ENCODE measurements at regions not wholly inside any gene's neighbourhood (a gene's known extent, or its start where the extent isn't known, plus 50 kb on each side); places are given as distances from the start of the nearest gene placed in this dataset.

DNA sequence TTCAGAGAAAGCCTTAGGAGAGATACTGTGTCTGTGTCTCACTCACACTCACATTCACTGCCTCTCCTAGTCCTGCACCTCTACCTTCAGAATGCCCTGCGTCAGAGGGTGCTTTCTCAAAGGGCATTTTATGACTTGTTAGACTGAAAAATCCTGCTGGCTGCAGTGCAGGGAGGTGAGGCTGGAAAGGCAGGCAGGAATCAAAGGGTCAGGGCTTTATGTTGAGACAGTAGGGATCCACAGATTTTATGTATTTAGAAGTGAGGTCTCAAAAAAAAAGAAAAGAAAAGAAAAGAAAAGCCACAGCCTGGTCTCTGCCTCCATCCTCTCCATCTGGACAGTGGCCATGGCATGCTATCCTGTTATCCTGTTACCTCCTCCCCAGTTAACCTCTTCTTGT lies 936.0 kb upstream of the SLC10A2 start:
- no peak overlapping the region for H2AFZ ChIP-seq
- no peaks in the 10 kb centered on the region for H3K27me3 ChIP-seq
- no peak for DNase-seq (ENCODE audit: low spot score)
- H4K20me1 ChIP-seq (ENCODE audit: insufficient read depth, poor library complexity, severe bottlenecking) = no peaks in the 10 kb centered on the region
- H3K4me2 ChIP-seq = no peak overlapping the region
- H3K4me3 ChIP-seq = no peak overlapping the region
- no peak for TF ChIP-seq EZH2phosphoT487 (IDR thresholded peaks at IDR 0.05; ENCODE audit: low read depth, severe bottlenecking, unreplicated experiment)
- TF ChIP-seq CTCF (IDR thresholded peaks at IDR 0.05; ENCODE audit: poor library complexity) = no peak
- TF ChIP-seq EZH2 (IDR thresholded peaks at IDR 0.05; ENCODE audit: borderline replicate concordance) = no peak
- H3K4me1 ChIP-seq (ENCODE audit: insufficient read depth) = no peaks in the 10 kb centered on the region
- no peaks in the 10 kb centered on the region for H3K9me3 ChIP-seq (ENCODE audit: low read depth)
- H3K9me2 ChIP-seq (replicated peaks; ENCODE audit: insufficient read depth) = no peaks in the 10 kb centered on the region
- H3K79me2 ChIP-seq = no peaks in the 10 kb centered on the region
- H3K27ac ChIP-seq = no peak overlapping the region
- H3K36me3 ChIP-seq (replicated peaks; ENCODE audit: insufficient read depth, low read depth) = no peaks in the 10 kb centered on the region
- 42% methylated on average over 1 of the region's 1 CpG for WGBS (ENCODE audit: low lambda C conversion rate, missing lambda C conversion rate)

- 72% methylated on average over 3 of the region's 3 CpGs for WGBS (ENCODE audit: low lambda C conversion rate, missing lambda C conversion rate)
- no peaks in the 10 kb centered on the region for H3K36me3 ChIP-seq (replicated peaks; ENCODE audit: insufficient read depth, low read depth)
- no peak overlapping the region for H3K4me2 ChIP-seq
- H3K9me2 ChIP-seq (replicated peaks; ENCODE audit: insufficient read depth) = no peaks in the 10 kb centered on the region
- H3K27ac ChIP-seq = no peak overlapping the region
- no peak overlapping the region for H3K4me3 ChIP-seq
- H3K9me3 ChIP-seq (ENCODE audit: low read depth) = no peaks in the 10 kb centered on the region
- no peaks in the 10 kb centered on the region for H3K27me3 ChIP-seq
- H4K20me1 ChIP-seq (ENCODE audit: insufficient read depth, poor library complexity, severe bottlenecking) = no peaks in the 10 kb centered on the region
- TF ChIP-seq EZH2phosphoT487 (IDR thresholded peaks at IDR 0.05; ENCODE audit: low read depth, severe bottlenecking, unreplicated experiment) (no peak), EZH2 (IDR thresholded peaks at IDR 0.05; ENCODE audit: borderline replicate concordance) (no peak), CTCF (IDR thresholded peaks at IDR 0.05; ENCODE audit: poor library complexity) (no peak)
- DNase-seq (ENCODE audit: low spot score) = no peak
- no peaks in the 10 kb centered on the region for H3K4me1 ChIP-seq (ENCODE audit: insufficient read depth)
- no peak overlapping the region for H2AFZ ChIP-seq
- H3K79me2 ChIP-seq = no peaks in the 10 kb centered on the region
These were observed 935.5 kb upstream of the SLC10A2 start for GRCh38 chr13:104001766-104002165.

GRCh38 chr13:103996733-103997132 lies 930.5 kb upstream of the SLC10A2 start:
- WGBS (ENCODE audit: low lambda C conversion rate, missing lambda C conversion rate) = 56% methylated on average over 4 of the region's 4 CpGs
- H3K9me2 ChIP-seq (replicated peaks; ENCODE audit: insufficient read depth) = no peaks in the 10 kb centered on the region
- no peaks in the 10 kb centered on the region for H3K27me3 ChIP-seq
- no peak overlapping the region for H3K27ac ChIP-seq
- no peaks in the 10 kb centered on the region for H3K9me3 ChIP-seq (ENCODE audit: low read depth)
- TF ChIP-seq EZH2 (IDR thresholded peaks at IDR 0.05; ENCODE audit: borderline replicate concordance) = no peak
- TF ChIP-seq EZH2phosphoT487 (IDR thresholded peaks at IDR 0.05; ENCODE audit: low read depth, severe bottlenecking, unreplicated experiment) = no peak
- no peak for TF ChIP-seq CTCF (IDR thresholded peaks at IDR 0.05; ENCODE audit: poor library complexity)
- no peaks in the 10 kb centered on the region for H3K4me1 ChIP-seq (ENCODE audit: insufficient read depth)
- H3K4me3 ChIP-seq = no peak overlapping the region
- no peak for DNase-seq (ENCODE audit: low spot score)
- H4K20me1 ChIP-seq (ENCODE audit: insufficient read depth, poor library complexity, severe bottlenecking) = no peaks in the 10 kb centered on the region
- no peak overlapping the region for H3K4me2 ChIP-seq
- H3K36me3 ChIP-seq (replicated peaks; ENCODE audit: insufficient read depth, low read depth) = no peaks in the 10 kb centered on the region
- no peaks in the 10 kb centered on the region for H3K79me2 ChIP-seq
- H2AFZ ChIP-seq = no peak overlapping the region

DNA sequence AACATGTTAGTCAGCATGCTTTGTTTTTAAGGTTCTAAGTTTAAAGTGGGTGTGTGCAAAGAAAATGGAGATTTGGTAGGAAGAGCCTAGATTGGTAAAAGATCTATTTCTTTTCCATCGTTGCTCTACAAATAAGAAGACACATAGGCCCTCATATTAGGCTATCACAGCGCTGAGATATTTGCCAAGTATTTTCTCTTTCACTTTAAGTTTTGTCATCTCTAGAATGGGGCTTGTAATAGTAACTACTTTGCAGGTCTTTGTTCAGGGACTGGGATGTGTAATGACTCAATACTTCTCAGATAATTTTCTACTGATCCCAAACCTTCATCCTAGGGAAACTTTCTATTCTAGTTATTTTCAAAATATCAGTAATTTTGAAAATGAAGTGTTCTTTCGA lies 917.7 kb upstream of the SLC10A2 start:
- DNase-seq (ENCODE audit: low spot score) = no peak
- Histone ChIP-seq H3K27ac (no peak overlapping the region), H3K4me3 (no peak overlapping the region), H3K4me2 (no peak overlapping the region), H4K20me1 (ENCODE audit: insufficient read depth, poor library complexity, severe bottlenecking) (no peaks in the 10 kb centered on the region), H3K27me3 (no peaks in the 10 kb centered on the region), H3K9me2 (replicated peaks; ENCODE audit: insufficient read depth) (no peaks in the 10 kb centered on the region), H3K9me3 (ENCODE audit: low read depth) (no peaks in the 10 kb centered on the region), H3K4me1 (ENCODE audit: insufficient read depth) (no peaks in the 10 kb centered on the region), H3K79me2 (no peaks in the 10 kb centered on the region), H3K36me3 (replicated peaks; ENCODE audit: insufficient read depth, low read depth) (no peaks in the 10 kb centered on the region), H2AFZ (no peak overlapping the region)
- no peak for TF ChIP-seq EZH2 (IDR thresholded peaks at IDR 0.05; ENCODE audit: borderline replicate concordance)
- no peak for TF ChIP-seq CTCF (IDR thresholded peaks at IDR 0.05; ENCODE audit: poor library complexity)
- TF ChIP-seq EZH2phosphoT487 (IDR thresholded peaks at IDR 0.05; ENCODE audit: low read depth, severe bottlenecking, unreplicated experiment) = no peak
- 93% methylated on average over 3 of the region's 3 CpGs for WGBS (ENCODE audit: low lambda C conversion rate, missing lambda C conversion rate)

Measured in hepatocyte (in vitro differentiated cells).